GM19328 (cell line): ENCODE measurements at regions not wholly inside any gene's neighbourhood (a gene's known extent, or its start where the extent isn't known, plus 50 kb on each side); places are given as distances from the start of the nearest gene placed in this dataset.

ENCODE experiments used
- ATAC-seq: cut with Tn5 transposase; IDR thresholded peaks from one replicate; pipeline ENCODE4 v1.9.1; 2021; ENCODE audit warnings: mild to moderate bottlenecking, moderate library complexity; ENCODE audit not compliant: unreplicated experiment

DNA sequence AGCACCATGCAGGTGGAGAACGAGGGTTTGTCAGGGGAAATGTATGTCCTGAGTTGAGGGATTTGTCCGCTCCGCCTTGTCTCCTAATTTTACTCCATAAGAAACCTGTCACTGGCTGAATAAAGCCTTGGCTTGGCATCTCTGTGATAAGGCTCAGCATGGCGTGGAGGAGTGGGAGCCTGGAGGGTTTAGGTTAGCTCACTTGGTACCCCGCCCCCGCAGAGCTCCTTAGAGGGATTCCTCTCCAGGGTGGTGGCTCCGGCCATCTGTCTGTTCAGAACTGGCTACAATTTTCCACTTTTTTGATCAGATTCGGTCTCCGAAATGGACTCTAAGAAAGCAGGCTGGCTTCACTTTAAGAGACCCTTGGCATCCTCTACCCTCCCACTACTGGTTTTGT lies 192.2 kb upstream of the SYNDIG1 start:
- no peak for ATAC-seq

DNA sequence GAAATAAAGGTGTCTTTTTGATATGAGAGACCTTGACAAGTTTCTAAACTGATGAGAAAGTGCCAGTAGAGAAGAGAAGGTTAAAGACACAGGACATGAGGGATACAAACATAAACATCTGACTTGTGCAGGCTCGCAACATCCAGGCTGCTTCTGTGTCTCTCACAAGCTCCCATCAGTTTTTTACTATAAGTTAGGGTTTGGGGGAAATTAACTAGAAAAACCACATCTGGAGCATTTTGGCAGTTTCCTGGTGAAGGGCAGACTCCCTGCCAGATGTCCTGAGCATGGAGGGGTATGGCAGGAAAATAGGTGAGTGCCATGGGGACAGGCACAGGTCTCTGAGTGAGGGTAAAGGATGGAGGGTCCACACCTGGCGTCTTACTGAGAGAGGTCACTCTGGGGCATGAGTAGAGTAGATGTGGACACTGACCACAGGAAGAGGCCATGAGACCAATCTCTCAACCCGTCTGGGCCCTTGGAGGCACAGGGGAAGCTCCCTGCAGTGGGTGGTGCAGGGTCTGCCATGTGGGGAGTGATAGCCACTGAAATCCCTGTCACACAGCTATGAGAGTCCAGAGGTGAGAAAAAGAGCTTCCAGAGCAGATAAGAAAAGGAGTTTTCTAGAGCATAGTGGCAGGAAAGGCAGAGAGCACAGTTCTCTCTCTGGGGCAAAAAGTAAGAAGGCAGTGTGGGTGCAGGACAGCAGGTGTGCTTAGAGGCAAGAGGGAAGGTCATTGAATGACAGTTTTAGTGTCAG lies 193.3 kb upstream of the SYNDIG1 start:
- no peak for ATAC-seq

DNA sequence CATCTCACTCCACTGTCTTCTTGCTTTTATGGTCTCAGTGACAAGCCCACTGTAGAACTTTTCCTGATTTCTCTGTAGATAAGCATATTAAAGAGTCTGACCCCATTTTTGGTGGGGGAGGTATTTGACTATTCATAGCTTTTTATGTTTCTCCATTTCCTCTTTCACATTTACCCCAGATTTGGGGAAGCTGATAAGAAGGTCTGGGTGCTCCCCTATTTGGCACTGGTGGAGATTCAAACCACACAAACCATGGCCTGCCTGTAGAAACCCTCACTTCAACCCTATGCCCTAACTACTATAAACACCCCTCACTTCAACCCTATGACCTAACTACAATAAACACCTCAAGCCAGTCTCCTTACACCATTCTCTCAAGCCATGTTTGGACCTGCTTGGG lies 196.2 kb upstream of the SYNDIG1 start:
- no peak for ATAC-seq

DNA sequence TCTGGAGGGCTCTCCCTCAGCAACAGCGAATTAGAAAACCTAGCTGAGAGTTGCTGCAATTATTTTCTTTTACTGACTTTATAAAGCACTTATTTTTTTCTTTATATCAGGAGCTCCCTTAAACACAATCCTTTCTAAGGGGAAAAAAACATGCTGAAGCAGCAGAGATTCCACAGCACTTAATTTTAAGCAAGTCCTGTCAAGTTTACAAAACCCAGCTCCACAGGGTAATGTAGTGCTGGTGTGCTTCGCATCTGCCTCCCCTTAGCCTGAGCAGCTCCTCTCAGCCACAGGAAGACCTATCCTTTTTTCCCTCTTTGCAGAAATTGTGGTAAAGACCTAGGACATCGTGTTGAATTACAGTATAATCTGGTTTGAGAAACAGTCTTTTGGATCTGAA lies 208.1 kb upstream of the SYNDIG1 start:
- no peak for ATAC-seq

DNA sequence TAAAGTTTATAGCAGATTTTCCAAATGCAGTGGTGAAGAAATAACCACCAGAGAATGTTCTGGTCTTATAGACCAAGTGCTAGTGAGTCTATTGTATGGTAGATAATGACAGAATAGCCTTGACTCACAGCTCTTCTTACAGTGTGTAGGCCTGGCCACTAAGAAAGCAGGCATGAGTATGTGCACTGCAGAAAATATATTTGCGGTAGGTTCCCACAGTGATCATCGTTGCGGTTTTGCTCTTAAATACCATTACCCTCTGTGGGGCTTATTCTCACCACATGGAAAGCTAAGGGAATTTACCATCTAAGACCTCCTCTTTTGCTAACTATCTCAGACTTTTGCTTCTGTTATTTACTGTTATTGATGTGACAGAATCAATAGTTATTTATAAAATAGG lies 212.3 kb upstream of the SYNDIG1 start:
- ATAC-seq, result no peak

DNA sequence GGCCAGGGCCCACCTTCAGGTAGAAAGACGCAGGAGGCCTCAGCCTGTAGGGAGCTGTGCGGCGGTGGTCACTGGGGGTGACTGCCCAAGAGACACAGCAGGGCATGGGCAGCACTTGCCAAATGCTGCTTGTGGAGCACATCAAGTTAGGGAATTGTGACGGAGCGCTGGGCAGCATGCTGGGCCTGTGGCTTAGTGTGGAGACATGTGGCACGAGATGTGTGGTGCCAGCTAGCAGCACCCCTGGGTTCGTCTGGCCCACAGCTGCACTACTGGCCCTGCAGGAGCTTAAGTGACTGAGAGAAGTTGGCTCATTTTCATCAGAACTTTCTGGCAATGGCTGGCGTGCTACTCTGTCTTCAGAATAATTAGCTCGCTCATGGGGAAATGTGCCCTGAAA lies 213.1 kb upstream of the SYNDIG1 start:
- ATAC-seq, result no peak

DNA sequence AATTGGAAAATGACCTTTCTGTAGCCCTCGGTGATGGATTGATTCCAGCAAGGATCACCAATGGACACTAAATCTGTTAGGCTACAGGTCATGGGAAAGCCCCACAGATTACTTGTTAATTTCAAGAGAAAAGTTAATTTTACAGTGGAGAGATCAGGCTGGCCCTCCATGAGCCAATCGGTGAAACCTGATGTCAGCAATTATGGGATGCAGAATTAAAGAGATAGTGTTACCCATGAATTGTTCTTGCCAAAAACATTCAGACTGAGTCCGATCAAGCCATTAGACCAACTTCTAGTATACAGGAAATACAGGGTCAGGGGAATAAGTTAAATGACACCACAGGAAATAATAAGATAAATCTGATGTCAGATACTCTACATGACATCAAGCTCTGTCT lies 214.9 kb upstream of the SYNDIG1 start:
- no peak for ATAC-seq

DNA sequence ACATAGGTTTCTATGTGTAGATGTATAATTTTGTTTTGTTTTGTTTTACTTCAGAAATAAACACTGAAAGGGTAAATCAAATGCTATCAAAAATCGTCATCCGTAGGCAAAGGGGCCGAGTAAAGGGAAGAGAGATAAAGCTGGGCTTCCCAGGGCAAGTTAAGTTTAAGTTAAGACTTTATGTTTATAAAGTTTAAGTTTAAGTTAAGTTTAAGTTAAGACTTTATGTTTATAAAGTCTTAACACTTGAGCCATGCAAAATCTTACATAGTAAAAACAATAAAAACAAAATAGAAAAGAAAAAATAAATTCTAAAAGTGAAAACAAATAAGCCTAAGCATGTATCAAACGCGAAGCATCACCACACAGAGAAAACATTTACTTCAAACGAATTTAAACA lies 216.1 kb upstream of the SYNDIG1 start:
- ATAC-seq, result no peak

DNA sequence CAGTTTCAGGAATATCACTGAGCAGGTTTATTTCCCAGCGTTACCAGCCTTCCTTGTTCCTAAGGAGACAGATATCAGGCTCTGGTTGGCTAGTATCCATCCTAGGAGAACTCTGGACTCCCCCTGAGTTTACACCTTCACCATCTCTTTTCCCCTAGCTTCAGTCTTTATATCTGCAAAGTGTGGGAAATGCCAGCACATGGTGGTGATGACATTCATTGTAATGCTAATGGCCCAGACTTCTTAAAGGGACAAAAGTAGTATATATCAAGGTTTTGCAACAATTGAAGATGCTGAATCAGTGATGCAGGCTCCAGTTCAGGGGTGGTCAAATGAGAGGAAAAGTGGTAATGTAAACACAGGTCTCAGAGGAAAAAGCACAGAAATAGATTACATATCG lies 224.3 kb upstream of the SYNDIG1 start:
- ATAC-seq, result no peak

DNA sequence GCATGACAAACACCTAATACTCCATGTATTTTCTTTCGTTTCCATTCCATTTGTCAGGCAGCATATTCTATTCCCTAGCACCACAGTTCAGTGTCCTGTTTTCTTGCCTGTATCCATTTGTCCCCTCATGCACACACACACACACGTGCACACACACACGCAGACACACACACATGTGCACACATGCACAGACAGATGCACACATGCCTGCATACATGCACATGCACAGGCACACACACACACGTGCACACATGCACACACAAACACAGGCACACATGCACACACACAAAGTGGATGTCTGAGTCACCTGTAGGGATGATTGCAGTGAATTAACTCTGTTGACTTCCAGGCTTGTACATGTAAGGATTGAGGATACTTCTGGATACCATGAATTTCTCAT lies 226.7 kb upstream of the SYNDIG1 start:
- ATAC-seq, result no peak

DNA sequence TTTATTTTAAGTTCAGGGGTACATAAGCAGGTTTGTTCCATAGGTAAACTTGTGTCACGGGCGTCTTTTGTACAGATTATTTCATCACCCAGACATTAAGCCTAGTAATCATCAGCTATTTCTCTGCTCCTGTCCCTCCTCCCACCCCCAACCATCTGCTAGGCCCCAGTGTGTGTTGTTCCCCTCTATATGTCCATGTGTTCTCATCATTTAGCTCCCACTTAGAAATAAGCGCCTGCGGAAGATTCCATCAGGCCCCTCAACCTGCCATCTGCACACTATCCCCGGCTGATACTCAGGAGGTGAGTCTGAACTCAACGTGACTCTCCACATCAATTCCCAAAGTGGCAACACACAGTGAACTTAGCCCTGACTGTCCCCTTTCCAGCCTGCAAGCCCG lies 228.0 kb upstream of the SYNDIG1 start:
- ATAC-seq, result no peak

DNA sequence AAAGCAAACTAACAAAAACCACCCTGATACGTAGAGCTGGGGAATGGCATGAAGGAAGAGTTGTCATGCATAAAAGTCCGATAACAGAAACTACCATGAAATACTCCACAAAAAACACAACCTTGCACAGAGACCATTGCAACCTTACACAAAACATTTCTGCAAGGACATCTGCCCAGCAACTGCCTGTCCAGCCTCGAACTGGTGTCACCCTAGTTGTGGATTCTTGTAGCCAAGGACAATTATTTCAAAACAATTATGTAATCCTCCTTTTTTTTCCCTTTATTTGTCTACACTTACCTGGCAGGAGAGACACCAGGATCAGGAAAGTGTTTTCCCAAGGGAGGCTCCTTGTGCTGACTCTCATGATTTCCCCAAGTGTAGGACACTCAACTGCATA lies 232.5 kb upstream of the SYNDIG1 start:
- no peak for ATAC-seq

DNA sequence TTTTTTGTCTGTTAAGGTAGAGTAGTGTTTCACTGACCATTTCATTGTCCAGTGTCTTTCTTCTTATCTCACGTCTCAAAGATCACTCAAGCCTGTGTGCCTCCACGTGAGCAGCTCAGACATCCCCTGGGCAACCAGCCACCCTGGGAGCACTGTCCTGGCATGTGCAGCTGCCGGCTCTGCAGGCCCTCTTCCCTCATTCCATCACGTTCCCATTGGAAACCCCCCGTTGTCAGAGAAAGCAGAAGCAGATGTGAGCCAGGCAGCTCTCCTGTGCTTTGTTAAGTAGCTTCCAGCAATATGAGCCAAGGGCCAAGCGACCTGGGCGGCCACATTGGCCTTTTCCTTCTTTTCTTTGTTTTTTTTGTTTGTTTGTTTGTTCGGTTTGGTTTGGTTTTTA lies 233.2 kb upstream of the SYNDIG1 start:
- ATAC-seq, result no peak

DNA sequence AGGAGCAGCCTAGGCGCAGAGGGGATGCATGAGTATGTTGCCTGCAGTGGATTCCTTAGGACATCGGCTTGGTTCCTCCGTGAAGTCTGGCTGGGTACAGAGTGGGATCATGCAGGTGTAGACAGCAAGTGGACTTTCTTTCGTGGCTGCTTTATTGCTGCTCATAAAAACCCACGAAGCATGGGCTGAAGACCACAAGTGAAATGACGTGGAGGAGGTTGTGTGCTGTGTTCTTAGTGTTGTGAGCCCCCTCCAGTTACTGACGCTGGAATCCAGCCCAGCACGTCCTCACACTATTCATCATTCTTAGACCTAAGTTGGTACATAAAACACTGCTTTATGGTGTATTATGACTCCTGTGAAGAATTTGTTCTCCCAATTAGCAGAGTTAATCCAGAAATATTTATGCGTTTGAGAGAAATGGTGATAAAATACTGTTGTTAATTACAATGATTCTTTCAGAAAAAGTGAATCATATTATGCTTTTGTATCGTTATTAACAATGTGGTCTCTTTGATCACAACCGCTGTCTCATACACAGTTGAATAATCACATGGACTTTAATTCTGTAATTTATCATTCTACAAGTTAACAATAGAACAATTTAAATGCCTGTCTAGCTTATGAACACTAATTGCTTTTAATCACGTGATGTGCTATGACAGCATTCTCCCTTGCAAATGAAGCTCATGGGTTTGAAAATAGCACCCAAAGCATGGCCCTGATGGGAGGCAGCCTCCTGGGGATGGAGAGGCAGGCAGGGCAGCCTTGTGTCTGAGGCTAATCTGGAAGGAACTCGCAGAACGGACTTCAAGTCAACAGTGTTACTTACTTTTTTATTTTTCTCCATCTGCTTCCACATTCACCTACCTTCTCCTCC lies 233.9 kb upstream of the SYNDIG1 start:
- no peak for ATAC-seq

DNA sequence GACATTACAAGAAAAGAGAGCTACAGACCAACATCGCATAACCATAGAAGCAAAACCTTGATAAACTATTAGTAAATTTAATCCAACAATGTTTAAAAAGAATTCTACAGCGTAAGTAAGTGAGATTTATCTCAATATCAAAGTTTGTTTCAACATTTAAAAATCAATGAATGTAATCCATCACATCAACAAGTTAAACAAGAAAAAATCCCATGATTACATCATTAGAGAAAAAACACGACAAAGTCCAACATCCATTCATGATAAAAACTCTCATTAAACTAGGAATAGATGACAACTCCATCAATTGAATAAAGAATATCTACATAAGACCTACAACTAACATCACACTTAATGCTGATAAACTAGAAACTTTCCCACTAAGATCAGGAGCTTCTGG lies 239.0 kb upstream of the GGTLC1 start:
- ATAC-seq, result no peak

DNA sequence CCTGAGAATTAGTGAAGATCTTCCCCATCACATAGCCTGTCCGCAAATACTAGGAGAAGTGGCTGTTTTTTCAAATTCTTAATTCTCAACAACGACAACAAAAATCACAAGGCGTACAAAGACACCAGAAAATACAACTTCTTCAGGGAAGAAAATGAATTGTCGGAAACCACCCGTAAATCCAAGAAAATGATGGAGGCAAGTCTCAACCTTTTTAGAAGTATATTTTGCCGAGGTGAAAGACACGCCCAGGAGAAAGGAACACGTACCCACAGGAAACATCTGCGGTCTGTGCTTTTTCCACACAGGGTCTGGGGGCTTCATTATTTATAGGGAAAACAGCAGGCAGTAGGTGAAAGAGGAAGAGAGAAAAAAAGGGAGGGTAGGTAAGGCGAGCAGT lies 223.9 kb upstream of the GGTLC1 start:
- ATAC-seq, result no peak

DNA sequence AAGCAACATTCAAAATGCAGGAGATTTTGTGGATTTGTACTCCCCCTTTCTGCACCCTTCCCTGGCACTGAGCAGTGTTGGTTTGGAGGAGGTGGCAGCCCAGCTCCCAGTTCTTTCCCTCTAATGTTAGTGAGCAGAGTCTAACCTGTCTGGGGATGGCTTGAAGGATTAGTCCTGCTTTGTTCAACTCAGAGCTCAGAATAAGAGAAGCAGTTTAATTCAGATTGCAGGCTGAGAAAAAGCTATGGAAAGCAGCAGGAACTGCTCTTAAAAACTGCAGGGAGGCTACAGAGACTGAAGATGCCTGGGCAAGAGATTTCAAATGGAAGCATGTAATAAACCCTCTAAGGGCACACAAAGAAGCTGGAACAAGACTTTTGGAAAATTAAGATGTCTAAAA lies 223.4 kb upstream of the GGTLC1 start:
- ATAC-seq, result no peak

DNA sequence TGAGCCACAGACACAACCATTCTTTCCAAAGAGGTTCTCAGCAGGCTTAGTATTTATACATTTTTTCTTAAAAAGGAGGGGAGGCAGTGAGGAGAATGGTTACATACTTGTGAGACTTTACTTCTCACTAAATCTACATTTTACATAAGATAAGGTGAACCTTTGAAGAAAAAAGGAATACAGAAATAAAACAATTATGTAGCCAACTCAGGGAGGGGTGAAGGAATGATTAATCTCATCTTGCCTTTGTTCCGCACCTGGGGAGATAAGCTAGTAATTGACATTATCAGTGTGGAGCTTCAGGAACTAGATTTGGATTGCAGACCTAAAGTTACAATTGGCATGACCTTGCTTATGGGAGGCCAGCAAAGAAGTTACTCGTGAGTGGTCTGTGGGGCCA lies 221.8 kb upstream of the GGTLC1 start:
- ATAC-seq, result no peak

DNA sequence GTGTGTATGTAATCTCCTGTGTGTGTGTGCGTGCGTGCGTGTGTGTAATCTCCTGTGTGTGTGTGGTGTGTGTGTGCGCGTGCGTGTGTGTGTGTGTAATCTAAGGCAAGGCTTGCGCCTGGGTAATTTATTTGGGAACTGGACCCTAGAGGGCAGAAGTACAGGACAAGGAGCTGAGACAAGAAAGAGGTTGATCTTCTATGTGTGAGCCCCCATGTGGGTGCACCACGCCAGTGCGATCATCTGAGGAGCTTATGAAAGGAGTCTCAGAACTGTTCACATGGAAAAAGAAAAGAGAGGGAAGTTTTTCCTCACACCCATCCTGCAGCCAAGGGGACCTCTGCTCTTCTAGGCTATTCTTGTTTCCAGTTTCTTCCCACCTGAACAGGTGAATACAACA lies 220.1 kb upstream of the GGTLC1 start:
- no peak for ATAC-seq

DNA sequence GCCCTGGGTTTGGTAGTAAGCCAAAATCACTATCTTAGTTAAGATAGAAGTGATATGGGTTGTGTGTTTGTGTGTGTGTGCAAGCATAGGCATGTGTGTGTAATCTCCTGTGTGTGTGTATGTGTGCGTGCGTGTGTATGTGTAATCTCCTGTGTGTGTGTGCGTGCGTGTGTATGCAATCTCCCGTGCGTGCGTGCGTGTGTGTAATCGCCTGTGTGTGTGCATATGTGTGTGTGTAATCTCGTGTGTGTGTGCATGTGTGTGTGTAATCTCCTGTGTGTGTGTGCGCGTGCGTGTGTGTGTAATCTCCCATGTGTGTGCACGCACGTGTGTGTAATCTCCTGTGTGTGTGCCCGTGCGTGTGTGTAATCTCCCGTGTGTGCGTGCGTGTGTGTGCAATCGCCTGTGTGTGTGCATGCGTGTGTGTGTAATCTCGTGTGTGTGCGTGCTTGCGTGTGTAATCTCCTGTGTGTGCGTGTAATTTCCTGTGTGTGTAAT lies 219.3 kb upstream of the GGTLC1 start:
- no peak for ATAC-seq

DNA sequence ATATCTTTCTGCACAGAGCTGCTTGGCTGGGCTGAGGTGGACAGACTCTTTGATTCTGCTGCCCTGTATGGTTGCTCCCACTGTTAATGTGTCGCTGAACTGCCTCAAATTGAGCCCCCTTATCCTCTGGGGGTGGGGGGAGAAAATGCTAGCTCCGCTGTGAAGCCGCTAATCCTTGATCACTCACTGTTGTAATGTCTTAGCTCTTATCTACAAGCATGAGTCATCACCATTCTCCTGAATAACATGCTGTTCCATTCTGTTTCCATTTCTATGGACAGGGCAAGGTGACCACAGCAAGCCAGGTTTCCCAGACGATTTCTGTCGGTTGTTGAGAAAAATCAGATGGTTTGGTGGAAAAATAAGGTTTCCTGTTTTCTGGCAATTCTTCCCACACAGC lies 218.4 kb upstream of the GGTLC1 start:
- no peak for ATAC-seq

DNA sequence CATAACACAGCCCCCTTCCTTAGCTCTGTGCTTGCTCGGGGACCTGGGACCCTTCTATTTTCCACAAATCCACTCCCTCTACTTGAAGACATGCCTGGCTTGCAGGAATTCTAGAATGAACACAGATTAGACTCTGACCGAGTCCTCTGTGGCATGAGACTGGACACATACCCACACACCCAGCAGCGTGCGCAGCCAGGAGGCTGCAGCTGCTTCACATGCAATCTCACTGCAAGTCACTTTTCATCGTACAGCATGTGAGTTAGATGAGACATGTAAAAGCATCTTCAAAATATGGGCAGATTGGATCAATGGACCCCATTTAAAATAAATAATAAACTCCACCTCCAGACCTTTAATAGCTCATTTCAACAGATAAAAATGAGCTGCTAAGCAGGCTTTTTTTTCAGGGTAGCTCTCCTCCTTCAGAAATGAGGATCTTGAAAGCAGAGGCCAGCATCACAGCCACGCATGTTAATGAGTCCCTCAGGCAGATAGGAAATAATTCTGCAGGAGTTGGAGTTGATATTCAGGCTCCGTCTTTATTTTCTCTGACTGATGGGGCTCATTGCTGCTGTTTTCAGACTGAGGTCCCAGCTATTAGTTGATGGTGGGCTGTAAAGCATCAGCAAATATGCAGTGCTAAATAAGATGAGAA lies 215.1 kb upstream of the GGTLC1 start:
- ATAC-seq, result no peak
